Upper lobe of left lung (tissue), 6 donors: ENCODE measurements at regions not wholly inside any gene's neighbourhood (a gene's known extent, or its start where the extent isn't known, plus 50 kb on each side); places are given as distances from the start of the nearest gene placed in this dataset.

Experiments
- ATAC-seq, 2 donors: fragments of 200-7000 bp; cut with Tn5 transposase; one replicate each; pipeline ENCODE4 v1.9.1; 2022; ENCODE audit warnings: mild to moderate bottlenecking in 2 of 2, moderate library complexity in 2 of 2; ENCODE audit not compliant: low FRiP score in 2 of 2
- DNase-seq, 2 donors: peaks; one replicate each; pipeline ENCODE4 v3.0.0-alpha.2; 2019 to 2020
- H3K27ac ChIP-seq, 4 donors: fragments of 200-600 bp; sonication (generic); one replicate each; pipeline ENCODE4 v1.5.1; 2016 to 2019
- H3K27me3 ChIP-seq, 4 donors: fragments of 200-600 bp; sonication (generic); one replicate each; pipeline ENCODE4 v1.5.1; 2017 to 2019
- H3K36me3 ChIP-seq, 4 donors: fragments of 200-600 bp; sonication (generic); one replicate each; pipeline ENCODE4 v1.5.1; 2016 to 2019
- H3K4me1 ChIP-seq, 4 donors: fragments of 200-600 bp; sonication (generic); one replicate each; pipeline ENCODE4 v1.5.1; 2018 to 2019
- H3K4me3 ChIP-seq, 4 donors: fragments of 200-600 bp; sonication (generic); one replicate each; pipeline ENCODE4 v1.5.1; 2017 to 2019; ENCODE audit warnings: mild to moderate bottlenecking in 2 of 4, moderate library complexity in 1 of 4
- H3K9me3 ChIP-seq, 4 donors: fragments of 200-600 bp; sonication (generic); one replicate each; pipeline ENCODE4 v1.5.1; 2018 to 2019
- CTCF ChIP-seq, 6 experiments: fragments of 450-650 bp in 4 of 6; fragments of 200-600 bp in 2 of 6; sonication (generic) in 2 of 6; IDR thresholded peaks; one replicate each; pipeline ENCODE4 v1.5.1; 2016 to 2019; ENCODE audit warnings: antibody characterized with exemption in 6 of 6
- EP300 ChIP-seq, 4 donors: sonication (generic); formaldehyde crosslinking; IDR thresholded peaks; one replicate each; pipeline ENCODE4 v1.5.1; 2017; ENCODE audit warnings: antibody characterized with exemption in 4 of 4, control low read depth in 2 of 4
- POLR2A ChIP-seq, 4 donors: fragments of 450-650 bp; IDR thresholded peaks; one replicate each; pipeline ENCODE4 v1.5.1; 2016 to 2017; ENCODE audit warnings: antibody characterized with exemption in 4 of 4, mild to moderate bottlenecking in 2 of 4
- POLR2AphosphoS5 ChIP-seq, 2 donors: sonication (generic); formaldehyde crosslinking; IDR thresholded peaks; one replicate each; pipeline ENCODE4 v1.5.1; 2017; ENCODE audit warnings: antibody characterized with exemption in 2 of 2
- WGBS, 2 donors: methylation state at CpG; one replicate each; pipeline ENCODE4 v1.1.5; 2017 to 2018; 5-methylcytosine and 5-hydroxymethylcytosine counted together
- donor health status: DM: no; HTN: no; CAD: no; lungs with moderate emphysema.
- donor health status: DM: no; HTN: yes; CAD: no; lungs with severe emphysema.

- peaks cover 0 to 7% (median 0%) of the 10 kb centered on the region in 4 donors for H3K4me1 ChIP-seq
- no peaks in the 10 kb centered on the region for H3K9me3 ChIP-seq
- H3K36me3 ChIP-seq: no peaks in the 10 kb centered on the region
- no peaks in the 10 kb centered on the region for H3K27me3 ChIP-seq
- 87 to 90% methylated on average over 8 of the region's 8 CpGs for WGBS, 2 donors
- DNase-seq: no peak
- no peak overlapping the region for H3K27ac ChIP-seq
- no peak for ATAC-seq
- H3K4me3 ChIP-seq: no peak overlapping the region
- TF ChIP-seq POLR2A (IDR thresholded peaks at IDR 0.05) (no peak), EP300 (IDR thresholded peaks at IDR 0.05) (no peak), POLR2AphosphoS5 (IDR thresholded peaks at IDR 0.05) (no peak), CTCF (IDR thresholded peaks at IDR 0.05) (no peak)
These were observed 114.2 kb downstream of the NUFIP1 start for GRCh38 chr13:44874886-44875630.

DNA sequence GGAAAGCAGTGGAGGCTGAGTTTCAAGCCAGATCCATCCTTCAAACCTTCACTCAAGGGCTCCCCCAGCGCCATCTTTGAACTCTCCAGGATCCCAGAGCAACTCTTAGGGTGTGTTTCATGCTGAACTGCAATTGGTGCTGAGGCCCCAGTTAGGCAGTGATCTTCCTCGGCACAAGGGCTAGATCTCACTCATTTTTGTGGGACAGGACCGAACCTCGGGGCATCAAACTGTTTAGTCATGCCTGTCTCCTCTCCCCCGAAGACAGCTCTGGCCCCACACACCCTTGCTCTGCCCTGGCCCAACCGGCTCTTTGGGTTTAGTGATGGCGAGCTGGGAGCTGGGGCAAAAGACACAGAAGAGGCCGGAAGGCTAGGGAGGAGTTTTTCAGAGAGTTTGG lies 115.1 kb downstream of the NUFIP1 start:
- no peak for DNase-seq
- peaks cover 0 to 8% (median 0%) of the 10 kb centered on the region in 4 donors for H3K4me1 ChIP-seq
- H3K4me3 ChIP-seq: no peak overlapping the region
- no peaks in the 10 kb centered on the region for H3K27me3 ChIP-seq
- no peaks in the 10 kb centered on the region for H3K9me3 ChIP-seq
- H3K36me3 ChIP-seq: no peaks in the 10 kb centered on the region
- H3K27ac ChIP-seq: no peak overlapping the region
- 93 to 94% methylated on average over 7 to 8 of the region's 8 CpGs for WGBS, 2 donors
- TF ChIP-seq POLR2AphosphoS5 (IDR thresholded peaks at IDR 0.05): no peak
- TF ChIP-seq CTCF (IDR thresholded peaks at IDR 0.05): no peak
- no peak for TF ChIP-seq EP300 (IDR thresholded peaks at IDR 0.05)
- TF ChIP-seq POLR2A (IDR thresholded peaks at IDR 0.05): no peak
- no peak for ATAC-seq

GRCh38 chr13:44873461-44873860 lies 115.8 kb downstream of the NUFIP1 start:
- no peak overlapping the region for H3K27ac ChIP-seq
- H3K4me3 ChIP-seq: no peak overlapping the region
- no peaks in the 10 kb centered on the region for H3K9me3 ChIP-seq
- no peaks in the 10 kb centered on the region for H3K36me3 ChIP-seq
- no peak for DNase-seq
- no peaks in the 10 kb centered on the region for H3K27me3 ChIP-seq
- no peak for ATAC-seq
- H3K4me1 ChIP-seq: peaks cover 0 to 8% (median 0%) of the 10 kb centered on the region in 4 donors
- TF ChIP-seq POLR2A (IDR thresholded peaks at IDR 0.05): no peak
- no peak for TF ChIP-seq POLR2AphosphoS5 (IDR thresholded peaks at IDR 0.05)
- TF ChIP-seq CTCF (IDR thresholded peaks at IDR 0.05): no peak
- TF ChIP-seq EP300 (IDR thresholded peaks at IDR 0.05): no peak
- WGBS, 2 donors: 61 to 63% methylated on average over 8 of the region's 8 CpGs

DNA sequence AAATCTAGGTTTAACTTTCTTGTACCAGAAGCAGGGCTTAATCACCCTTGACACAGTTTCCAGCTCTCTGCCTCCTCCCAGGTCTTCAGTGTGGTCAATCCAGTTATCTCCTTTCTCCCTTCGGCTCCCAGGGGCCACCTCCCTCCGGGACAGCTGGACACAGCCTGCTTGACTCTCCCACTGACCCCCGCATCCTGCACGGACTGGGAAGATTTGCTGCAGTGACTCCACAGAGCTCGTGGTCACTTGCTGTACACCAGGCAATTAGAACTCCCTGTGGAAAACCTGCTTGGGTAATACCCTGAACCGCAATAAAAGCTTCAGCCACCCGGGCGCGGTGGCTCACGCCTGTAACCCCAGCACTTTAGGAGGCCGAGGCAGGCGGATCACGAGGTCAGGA lies 116.5 kb downstream of the NUFIP1 start:
- H3K9me3 ChIP-seq: no peaks in the 10 kb centered on the region
- H3K27ac ChIP-seq: no peak overlapping the region
- H3K4me3 ChIP-seq: no peak overlapping the region
- ATAC-seq: no peak
- H3K36me3 ChIP-seq: no peaks in the 10 kb centered on the region
- no peak for TF ChIP-seq POLR2AphosphoS5 (IDR thresholded peaks at IDR 0.05)
- no peak for TF ChIP-seq CTCF (IDR thresholded peaks at IDR 0.05)
- no peak for TF ChIP-seq EP300 (IDR thresholded peaks at IDR 0.05)
- TF ChIP-seq POLR2A (IDR thresholded peaks at IDR 0.05): no peak
- 91% methylated on average over 13 of the region's 13 CpGs for WGBS, 2 donors
- H3K27me3 ChIP-seq: no peaks in the 10 kb centered on the region
- peaks cover 0 to 8% (median 0%) of the 10 kb centered on the region in 4 donors for H3K4me1 ChIP-seq
- peak in 1 of 2 donors; percentile 29 for DNase-seq

DNA sequence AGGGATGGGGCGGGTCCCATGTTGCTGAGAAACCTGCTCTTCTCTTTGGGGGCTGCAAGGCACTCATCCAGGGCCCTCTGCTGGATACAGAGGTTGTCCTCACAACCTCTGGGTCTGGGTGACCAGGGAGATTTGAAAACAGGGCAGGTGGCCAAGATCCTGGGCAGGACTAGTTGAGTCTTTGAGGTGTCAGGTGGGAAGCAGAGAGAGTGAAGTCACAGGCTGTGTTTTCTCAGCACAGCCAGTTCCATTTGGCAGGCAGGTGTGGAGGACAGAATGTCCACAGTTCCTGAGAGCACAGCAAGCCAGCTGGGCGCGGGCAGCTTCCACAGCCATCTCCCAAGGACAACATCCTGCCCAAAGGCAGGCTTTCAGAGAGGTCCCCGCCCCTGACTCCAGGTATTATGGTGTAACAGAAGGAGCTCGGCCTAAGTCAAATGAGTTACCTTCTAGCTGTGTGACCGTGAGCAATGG lies 118.8 kb downstream of the NUFIP1 start:
- no peaks in the 10 kb centered on the region for H3K27me3 ChIP-seq
- no peaks in the 10 kb centered on the region for H3K36me3 ChIP-seq
- H3K4me3 ChIP-seq: no peak overlapping the region
- H3K27ac ChIP-seq: no peak overlapping the region
- TF ChIP-seq CTCF (IDR thresholded peaks at IDR 0.05): no peak
- TF ChIP-seq POLR2AphosphoS5 (IDR thresholded peaks at IDR 0.05): peak in 1 of 2 donors; percentile 61
- TF ChIP-seq EP300 (IDR thresholded peaks at IDR 0.05): peak in 2 of 4 donors; percentile 69 to 81
- TF ChIP-seq POLR2A (IDR thresholded peaks at IDR 0.05): no peak
- DNase-seq (peak; percentile 32 to 89), ATAC-seq (peak; percentile 29 to 50)
- peaks cover 0 to 8% (median 0%) of the 10 kb centered on the region in 4 donors for H3K4me1 ChIP-seq
- no peaks in the 10 kb centered on the region for H3K9me3 ChIP-seq
- WGBS, 2 donors: 60 to 77% methylated on average over 2 to 6 of the region's 6 CpGs
